Keratinocyte (primary cell): ENCODE measurements at regions not wholly inside any gene's neighbourhood (a gene's known extent, or its start where the extent isn't known, plus 50 kb on each side); places are given as distances from the start of the nearest gene placed in this dataset.

ENCODE experiments used
- DNase-seq: peaks from one replicate; pipeline ENCODE4 v3.0.0-alpha.2; 2011; ENCODE audit warnings: low read depth, missing footprints, low spot score
- FAIRE-seq: peaks from 2 replicates; lab custom pipeline; 2011; peaks lifted over from hg19 to GRCh38; lab: Jason Lieb, UNC
- H2AFZ ChIP-seq: 2 replicates; pipeline ENCODE4 v1.6.0; 2012; ENCODE audit warnings: low read length, control low read depth, inconsistent platforms; ENCODE audit not compliant: control insufficient read depth
- H3K27ac ChIP-seq: 2 replicates; pipeline ENCODE4 v1.5.1; 2011; ENCODE audit warnings: low read length; ENCODE audit not compliant: control insufficient read depth, insufficient read depth
- H3K27me3 ChIP-seq: 3 replicates; pipeline ENCODE4 v1.6.0; 2011; ENCODE audit warnings: low read length; ENCODE audit not compliant: control insufficient read depth, insufficient read depth; ENCODE audit errors: extremely low read depth
- H3K36me3 ChIP-seq, 2 experiments: 2 replicates in 1 of 2; 3 replicates in 1 of 2; pipeline ENCODE4 v1.5.1; 2011; ENCODE audit warnings: low read length in 2 of 2, mild to moderate bottlenecking in 1 of 2; ENCODE audit not compliant: control insufficient read depth in 2 of 2, insufficient read depth in 2 of 2; ENCODE audit errors: extremely low read depth in 1 of 2
- H3K4me1 ChIP-seq: 3 replicates; pipeline ENCODE4 v1.5.1; 2011; ENCODE audit warnings: low read length; ENCODE audit not compliant: control insufficient read depth, insufficient read depth; ENCODE audit errors: extremely low read depth
- H3K4me2 ChIP-seq: 3 replicates; pipeline ENCODE4 v1.6.0; 2011; ENCODE audit warnings: low read depth, low read length; ENCODE audit not compliant: control insufficient read depth, insufficient read depth; ENCODE audit errors: extremely low read depth
- H3K4me3 ChIP-seq, 3 experiments: fragments of 200-600 bp in 1 of 3; sonication (generic) in 1 of 3; 2 replicates in 2 of 3; 3 replicates in 1 of 3; pipeline ENCODE4 v1.5.1; 2011 to 2016; ENCODE audit warnings: low read length in 3 of 3, mild to moderate bottlenecking in 3 of 3, control low read depth in 2 of 3, inconsistent platforms in 1 of 3, low read depth in 1 of 3, mixed read lengths in 1 of 3, mixed run types in 1 of 3, moderate library complexity in 1 of 3; ENCODE audit not compliant: control insufficient read depth in 2 of 3, insufficient read depth in 2 of 3; ENCODE audit errors: extremely low read depth in 1 of 3
- H3K79me2 ChIP-seq: 2 replicates; pipeline ENCODE4 v1.6.0; 2012; ENCODE audit warnings: low read length; ENCODE audit not compliant: control insufficient read depth, insufficient read depth
- H3K9ac ChIP-seq: 3 replicates; pipeline ENCODE4 v1.6.0; 2011; ENCODE audit warnings: low read length; ENCODE audit not compliant: control insufficient read depth, insufficient read depth; ENCODE audit errors: extremely low read depth
- H3K9me1 ChIP-seq: 3 replicates; pipeline ENCODE4 v1.6.0; 2011; ENCODE audit warnings: low read length; ENCODE audit not compliant: control insufficient read depth, insufficient read depth; ENCODE audit errors: extremely low read depth
- H3K9me3 ChIP-seq: 2 replicates; pipeline ENCODE4 v1.5.1; 2012; ENCODE audit warnings: low read depth, low read length; ENCODE audit not compliant: control insufficient read depth
- H4K20me1 ChIP-seq: 3 replicates; pipeline ENCODE4 v1.6.0; 2011; ENCODE audit warnings: low read length; ENCODE audit not compliant: control insufficient read depth, insufficient read depth; ENCODE audit errors: extremely low read depth
- EZH2 ChIP-seq: IDR thresholded peaks from one replicate; pipeline ENCODE4 v1.6.1; 2012; ENCODE audit warnings: inconsistent platforms, mild to moderate bottlenecking, low read length, moderate library complexity
- dilution Hi-C: fragments of 300-500 bp; cut with MboI; formaldehyde crosslinking; loops from one replicate; pipeline ENCODE4 v1.7.0; 2020; ENCODE audit warnings: low sequenced_read_pairs; ENCODE audit not compliant: extremely low pct_ligation_motif_present
- TF ChIP-seq, protein P1 (sequence below), 3 experiments: IDR thresholded peaks in 1 of 3; conservative IDR thresholded peaks in 1 of 3; optimal IDR thresholded peaks in 1 of 3; 2 replicates in 2 of 3; 3 replicates in 1 of 3; pipeline versions ENCODE3 to v1.5.1; 2011; ENCODE audit warnings: low read length in 3 of 3, mild to moderate bottlenecking in 3 of 3, moderate library complexity in 2 of 3, control low read depth in 1 of 3, inconsistent platforms in 1 of 3; ENCODE audit not compliant: insufficient read depth in 2 of 3; ENCODE audit errors: extremely low read depth in 1 of 3

DNA sequence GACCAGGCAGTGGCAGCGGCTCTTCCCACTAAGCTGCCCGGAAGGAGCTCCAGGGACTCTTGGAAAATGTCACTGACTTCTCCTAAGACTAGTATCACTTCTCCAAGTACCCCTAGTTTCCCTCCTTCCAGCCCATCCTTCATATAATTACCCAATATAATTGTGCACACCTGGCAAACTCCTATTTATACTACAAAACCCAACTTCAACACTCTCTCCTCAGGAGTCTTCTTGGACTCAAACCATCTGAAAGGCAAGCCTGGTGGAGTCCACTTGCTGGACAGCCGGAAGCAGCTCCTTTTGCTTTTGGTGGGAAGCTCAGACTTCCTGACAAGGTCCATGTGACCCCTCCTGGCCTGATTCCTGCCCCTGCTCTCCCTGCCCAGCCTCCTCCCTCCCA is 955.9 kb downstream of the TBC1D22A start:
- Histone ChIP-seq H3K4me1 (no peaks in the 10 kb centered on the region), H3K27me3 (no peaks in the 10 kb centered on the region), H3K9me3 (no peaks in the 10 kb centered on the region), H4K20me1 (no peaks in the 10 kb centered on the region), H3K9ac (no peak overlapping the region), H3K4me2 (no peak overlapping the region), H3K79me2 (no peaks in the 10 kb centered on the region), H3K9me1 (no peaks in the 10 kb centered on the region), H2AFZ (no peak overlapping the region), H3K4me3 (no peak overlapping the region), H3K36me3 (peaks cover 0 to 20% of the 10 kb centered on the region in 2 experiments), H3K27ac (no peak overlapping the region)
- TF ChIP-seq, protein P1, sequence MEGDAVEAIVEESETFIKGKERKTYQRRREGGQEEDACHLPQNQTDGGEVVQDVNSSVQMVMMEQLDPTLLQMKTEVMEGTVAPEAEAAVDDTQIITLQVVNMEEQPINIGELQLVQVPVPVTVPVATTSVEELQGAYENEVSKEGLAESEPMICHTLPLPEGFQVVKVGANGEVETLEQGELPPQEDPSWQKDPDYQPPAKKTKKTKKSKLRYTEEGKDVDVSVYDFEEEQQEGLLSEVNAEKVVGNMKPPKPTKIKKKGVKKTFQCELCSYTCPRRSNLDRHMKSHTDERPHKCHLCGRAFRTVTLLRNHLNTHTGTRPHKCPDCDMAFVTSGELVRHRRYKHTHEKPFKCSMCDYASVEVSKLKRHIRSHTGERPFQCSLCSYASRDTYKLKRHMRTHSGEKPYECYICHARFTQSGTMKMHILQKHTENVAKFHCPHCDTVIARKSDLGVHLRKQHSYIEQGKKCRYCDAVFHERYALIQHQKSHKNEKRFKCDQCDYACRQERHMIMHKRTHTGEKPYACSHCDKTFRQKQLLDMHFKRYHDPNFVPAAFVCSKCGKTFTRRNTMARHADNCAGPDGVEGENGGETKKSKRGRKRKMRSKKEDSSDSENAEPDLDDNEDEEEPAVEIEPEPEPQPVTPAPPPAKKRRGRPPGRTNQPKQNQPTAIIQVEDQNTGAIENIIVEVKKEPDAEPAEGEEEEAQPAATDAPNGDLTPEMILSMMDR (optimal IDR thresholded peaks at IDR 0.05 in 1 of 3, IDR thresholded peaks at IDR 0.05 in 1 of 3, conservative IDR thresholded peaks at IDR 0.05 in 1 of 3; ENCODE audit: extremely low read depth in 1 of 3, insufficient read depth in 2 of 3, low read length in 3 of 3) = no peak
- TF ChIP-seq EZH2 = no peak
- no peak for FAIRE-seq
- dilution Hi-C loops = no loop called here
- no peak for DNase-seq

DNA sequence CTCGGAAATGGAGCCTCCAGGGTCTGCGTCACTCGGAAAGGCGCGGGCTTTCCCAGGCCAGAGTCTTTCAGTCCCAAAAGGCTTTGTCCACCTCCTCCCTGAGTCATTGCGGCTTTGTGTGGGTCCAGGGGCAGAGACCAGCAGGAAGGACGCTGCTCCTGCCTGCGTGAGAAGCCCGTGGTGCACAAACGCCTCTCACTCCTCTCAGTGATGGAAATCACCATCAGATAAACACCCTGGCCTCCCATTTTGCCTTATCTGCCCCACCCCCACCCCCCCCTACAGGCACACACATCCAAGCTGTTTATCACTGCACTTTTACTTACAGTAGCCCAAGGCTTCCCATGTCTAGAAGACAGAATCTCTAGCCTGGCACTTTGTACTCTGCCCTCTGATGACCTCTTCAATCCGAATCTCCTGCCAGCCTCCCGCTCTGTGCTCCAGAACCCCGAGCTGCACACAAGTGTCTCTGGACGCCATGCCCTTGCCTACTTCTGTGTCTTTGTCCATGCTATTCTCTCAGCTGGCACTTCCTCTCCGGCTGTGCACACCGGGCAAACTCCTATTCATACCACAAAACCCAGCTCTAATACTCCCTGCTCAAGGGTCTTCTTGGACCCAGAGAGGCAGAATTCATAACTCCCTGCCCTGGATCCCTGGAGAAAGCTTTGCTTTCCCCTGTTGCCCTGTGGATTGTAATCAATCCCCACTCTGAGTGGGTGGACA is 954.6 kb downstream of the TBC1D22A start:
- FAIRE-seq = no peak
- Histone ChIP-seq H3K4me1 (no peaks in the 10 kb centered on the region), H3K4me3 (no peak overlapping the region)

More for the DNA sequence above, 954.6 kb downstream of the TBC1D22A start:
- TF ChIP-seq, protein P1 (optimal IDR thresholded peaks at IDR 0.05 in 1 of 3, IDR thresholded peaks at IDR 0.05 in 1 of 3, conservative IDR thresholded peaks at IDR 0.05 in 1 of 3; ENCODE audit: extremely low read depth in 1 of 3, insufficient read depth in 2 of 3, low read length in 3 of 3) = no peak
- no peak for TF ChIP-seq EZH2
- Histone ChIP-seq H3K9ac (no peak overlapping the region), H3K36me3 (peaks cover 0 to 20% of the 10 kb centered on the region in 2 experiments), H3K9me1 (no peaks in the 10 kb centered on the region), H3K4me2 (no peak overlapping the region), H3K27me3 (no peaks in the 10 kb centered on the region), H3K9me3 (no peaks in the 10 kb centered on the region), H3K79me2 (no peaks in the 10 kb centered on the region), H2AFZ (no peak overlapping the region), H3K27ac (no peak overlapping the region), H4K20me1 (no peaks in the 10 kb centered on the region)
- no peak for DNase-seq
- dilution Hi-C loops = no loop called here
